CD4-positive, alpha-beta T cell (primary cell): ENCODE measurements at regions not wholly inside any gene's neighbourhood (a gene's known extent, or its start where the extent isn't known, plus 50 kb on each side); places are given as distances from the start of the nearest gene placed in this dataset.

ENCODE experiments used
- ATAC-seq: fragments of 200-7000 bp; cut with Tn5 transposase; one replicate; pipeline ENCODE4 v1.10.0; 2022; ENCODE audit warnings: mild to moderate bottlenecking; ENCODE audit not compliant: poor library complexity
- CTCF ChIA-PET: fragments of 350-600 bp; sonication (Branson Sonifier 250); formaldehyde crosslinking; loops from one replicate; lab custom pipeline; 2021; ENCODE audit warnings: antibody characterized with exemption, inconsistent platforms; lab: Charles Lee
- POLR2A ChIA-PET: fragments of 350-600 bp; sonication (Branson Sonifier 250); formaldehyde crosslinking; loops from one replicate; lab custom pipeline; 2021; ENCODE audit warnings: antibody characterized with exemption, inconsistent platforms; lab: Charles Lee
- DNase-seq, 14 experiments: peaks; one replicate each; pipeline ENCODE4 v3.0.0-alpha.2; 2013 to 2020; ENCODE audit warnings: mixed read lengths in 2 of 14
- H3K27ac ChIP-seq, 2 donors: one replicate each; pipeline versions ENCODE4 v1.5.1 to v1.7.0; 2013; ENCODE audit warnings: low read length in 2 of 2, low read depth in 1 of 2, mild to moderate bottlenecking in 1 of 2
- H3K27me3 ChIP-seq, 2 experiments: 1 replicate in 1 of 2; 2 replicates in 1 of 2; pipeline versions ENCODE4 v1.6.1 to v1.7.0; 2013; ENCODE audit warnings: low read length in 2 of 2, control low read depth in 1 of 2, mild to moderate bottlenecking in 1 of 2, moderate library complexity in 1 of 2; ENCODE audit not compliant: insufficient read depth in 2 of 2, control insufficient read depth in 1 of 2
- H3K36me3 ChIP-seq: one replicate; pipeline ENCODE4 v1.6.1; 2013; ENCODE audit warnings: low read length, control low read depth; ENCODE audit not compliant: insufficient read depth
- H3K4me1 ChIP-seq: one replicate; pipeline ENCODE4 v1.6.1; 2013; ENCODE audit warnings: low read length, control low read depth; ENCODE audit not compliant: insufficient read depth
- H3K4me3 ChIP-seq: one replicate; pipeline ENCODE4 v1.5.1; 2013; ENCODE audit warnings: mild to moderate bottlenecking, low read length, moderate library complexity
- H3K9me3 ChIP-seq, 2 experiments: 1 replicate in 1 of 2; 2 replicates in 1 of 2; pipeline versions ENCODE4 v1.6.1 to v1.7.0; 2013; ENCODE audit warnings: low read length in 2 of 2, mild to moderate bottlenecking in 2 of 2, control low read depth in 1 of 2, moderate library complexity in 1 of 2; ENCODE audit not compliant: control insufficient read depth in 1 of 2, insufficient read depth in 1 of 2
- H3K27ac Mint-ChIP-seq: one replicate; pipeline ENCODE4 v1.8.0; 2020; ENCODE audit warnings: mixed read lengths
- H3K27me3 Mint-ChIP-seq: one replicate; pipeline ENCODE4 v1.8.0; 2021; ENCODE audit warnings: mixed read lengths
- H3K36me3 Mint-ChIP-seq: one replicate; pipeline ENCODE4 v1.8.0; 2021; ENCODE audit warnings: low read depth, mixed read lengths
- H3K4me1 Mint-ChIP-seq: one replicate; pipeline ENCODE4 v1.8.0; 2021; ENCODE audit warnings: low read depth, mixed read lengths
- H3K4me3 Mint-ChIP-seq: one replicate; pipeline ENCODE4 v1.8.0; 2020; ENCODE audit warnings: mild to moderate bottlenecking, mixed read lengths
- H3K9me3 Mint-ChIP-seq: one replicate; pipeline ENCODE4 v1.8.0; 2020; ENCODE audit warnings: mixed read lengths
- CTCF ChIP-seq: fragments of 200-600 bp; IDR thresholded peaks from one replicate; pipeline ENCODE4 v1.8.0; 2022; ENCODE audit warnings: antibody characterized with exemption, mild to moderate bottlenecking
- intact Hi-C, 2 experiments: fragments of 100-400 bp; cut with DNase I in 1 of 2; cut with micrococcal nuclease in 1 of 2; formaldehyde crosslinking; loops; one replicate each; pipeline versions ENCODE4 v1.15.1 to v1.9.0; 2023 to 2025; cut with DNase I, micrococcal nuclease

GRCh38 chr5:15424769-15425168, 75.2 kb upstream of the FBXL7 start:
- H3K4me1 ChIP-seq = no peaks in the 10 kb centered on the region
- ChIA-PET CTCF (no interaction called here), POLR2A (no interaction called here)
- no peaks in the 10 kb centered on the region for H3K4me1 Mint-ChIP-seq
- H3K9me3 ChIP-seq = peaks cover 0 to 7% of the 10 kb centered on the region in 2 experiments
- H3K36me3 ChIP-seq = no peaks in the 10 kb centered on the region
- ATAC-seq (no peak), DNase-seq (no peak)
- no peaks in the 10 kb centered on the region for H3K27me3 ChIP-seq
- H3K36me3 Mint-ChIP-seq = no peaks in the 10 kb centered on the region
- no peak for TF ChIP-seq CTCF
- H3K27ac Mint-ChIP-seq = no peak overlapping the region
- intact Hi-C loops = no loop called here
- H3K9me3 Mint-ChIP-seq = peaks cover 3% of the 10 kb centered on the region
- no peak overlapping the region for H3K27ac ChIP-seq
- no peak overlapping the region for H3K4me3 ChIP-seq
- no peaks in the 10 kb centered on the region for H3K27me3 Mint-ChIP-seq
- H3K4me3 Mint-ChIP-seq = no peak overlapping the region

- Mint-ChIP-seq H3K27me3 (no peaks in the 10 kb centered on the region), H3K4me3 (no peak overlapping the region), H3K4me1 (no peaks in the 10 kb centered on the region), H3K9me3 (peaks cover 5% of the 10 kb centered on the region), H3K27ac (no peak overlapping the region), H3K36me3 (no peaks in the 10 kb centered on the region)
- DNase-seq (no peak), ATAC-seq (no peak)
- no peaks in the 10 kb centered on the region for H3K36me3 ChIP-seq
- TF ChIP-seq CTCF = no peak
- no peaks in the 10 kb centered on the region for H3K27me3 ChIP-seq
- no peak overlapping the region for H3K4me3 ChIP-seq
- intact Hi-C loops = no loop called here
- H3K4me1 ChIP-seq = no peaks in the 10 kb centered on the region
- ChIA-PET CTCF (no interaction called here), POLR2A (no interaction called here)
- H3K27ac ChIP-seq = no peak overlapping the region
- H3K9me3 ChIP-seq = peaks cover 0 to 7% of the 10 kb centered on the region in 2 experiments
These were observed 78.0 kb upstream of the FBXL7 start for GRCh38 chr5:15421921-15422412.

GRCh38 chr5:15421381-15421780, 78.6 kb upstream of the FBXL7 start:
- ChIA-PET CTCF (no interaction called here), POLR2A (no interaction called here)
- H3K27ac ChIP-seq = no peak overlapping the region
- H3K4me1 ChIP-seq = no peaks in the 10 kb centered on the region
- no peak overlapping the region for H3K27ac Mint-ChIP-seq
- no peaks in the 10 kb centered on the region for H3K36me3 ChIP-seq
- H3K9me3 Mint-ChIP-seq = peaks cover 5% of the 10 kb centered on the region
- H3K27me3 Mint-ChIP-seq = no peaks in the 10 kb centered on the region
- intact Hi-C loops = no loop called here
- no peak for DNase-seq
- H3K27me3 ChIP-seq = no peaks in the 10 kb centered on the region
- no peak for ATAC-seq
- H3K9me3 ChIP-seq = peaks cover 0 to 7% of the 10 kb centered on the region in 2 experiments
- no peak overlapping the region for H3K4me3 ChIP-seq
- TF ChIP-seq CTCF = no peak
- H3K4me3 Mint-ChIP-seq = no peak overlapping the region
- no peaks in the 10 kb centered on the region for H3K36me3 Mint-ChIP-seq
- H3K4me1 Mint-ChIP-seq = no peaks in the 10 kb centered on the region
